ENCODE measurements at regions not wholly inside any gene's neighbourhood (a gene's known extent, or its start where the extent isn't known, plus 50 kb on each side); places are given as distances from the start of the nearest gene placed in this dataset.
A peak's percentile ranks its signal among the peaks of the same experiment; 100 is the strongest.

DNA sequence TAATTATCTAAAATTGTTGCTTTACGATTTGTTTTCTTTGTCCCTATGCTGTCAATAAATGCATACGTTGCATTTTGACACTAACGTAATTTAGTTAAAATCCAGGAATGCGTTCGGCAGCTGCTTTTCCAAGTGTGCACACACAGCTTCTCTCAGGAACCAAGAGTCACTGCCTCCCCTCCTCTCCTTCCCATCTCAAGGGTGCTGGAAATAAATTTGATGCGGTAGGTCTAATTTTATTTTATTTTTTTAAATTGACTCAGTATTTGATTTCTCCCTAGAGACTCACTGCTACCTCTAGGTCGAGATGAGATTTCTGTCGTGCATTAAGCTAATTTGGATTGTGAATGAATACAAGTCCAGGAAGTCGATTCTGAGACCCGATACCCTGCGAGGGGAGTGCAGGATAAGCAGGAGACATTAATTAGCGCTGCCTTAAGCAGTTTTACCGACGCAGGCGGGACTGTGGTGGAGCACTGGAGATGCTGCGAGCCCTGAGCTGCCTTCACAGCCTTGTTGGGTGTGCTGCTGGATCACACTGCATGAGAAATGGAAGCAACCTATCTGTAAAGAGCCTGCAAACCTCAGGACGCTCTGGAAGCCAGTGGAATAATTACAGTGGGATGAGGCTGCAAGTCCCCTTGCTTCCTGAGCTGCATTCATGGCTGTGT is 381.2 kb downstream of the C6orf118 start:
- H3K4me1 Mint-ChIP-seq (ENCODE audit: insufficient read depth, unreplicated experiment): no peaks in the 10 kb centered on the region
- no peak overlapping the region for H3K27ac Mint-ChIP-seq (ENCODE audit: low read depth, unreplicated experiment)
- no peak overlapping the region for H3K4me3 Mint-ChIP-seq (ENCODE audit: unreplicated experiment)
- intact Hi-C loops (cut with micrococcal nuclease): no loop called here
- no peaks in the 10 kb centered on the region for H3K27me3 Mint-ChIP-seq (ENCODE audit: insufficient read depth, unreplicated experiment)
- H3K9me3 Mint-ChIP-seq (ENCODE audit: unreplicated experiment): no peaks in the 10 kb centered on the region
- DNase-seq (ENCODE audit: unreplicated experiment): no peak
- H3K36me3 Mint-ChIP-seq (ENCODE audit: insufficient read depth, unreplicated experiment): no peaks in the 10 kb centered on the region
- TF ChIP-seq, protein P1, sequence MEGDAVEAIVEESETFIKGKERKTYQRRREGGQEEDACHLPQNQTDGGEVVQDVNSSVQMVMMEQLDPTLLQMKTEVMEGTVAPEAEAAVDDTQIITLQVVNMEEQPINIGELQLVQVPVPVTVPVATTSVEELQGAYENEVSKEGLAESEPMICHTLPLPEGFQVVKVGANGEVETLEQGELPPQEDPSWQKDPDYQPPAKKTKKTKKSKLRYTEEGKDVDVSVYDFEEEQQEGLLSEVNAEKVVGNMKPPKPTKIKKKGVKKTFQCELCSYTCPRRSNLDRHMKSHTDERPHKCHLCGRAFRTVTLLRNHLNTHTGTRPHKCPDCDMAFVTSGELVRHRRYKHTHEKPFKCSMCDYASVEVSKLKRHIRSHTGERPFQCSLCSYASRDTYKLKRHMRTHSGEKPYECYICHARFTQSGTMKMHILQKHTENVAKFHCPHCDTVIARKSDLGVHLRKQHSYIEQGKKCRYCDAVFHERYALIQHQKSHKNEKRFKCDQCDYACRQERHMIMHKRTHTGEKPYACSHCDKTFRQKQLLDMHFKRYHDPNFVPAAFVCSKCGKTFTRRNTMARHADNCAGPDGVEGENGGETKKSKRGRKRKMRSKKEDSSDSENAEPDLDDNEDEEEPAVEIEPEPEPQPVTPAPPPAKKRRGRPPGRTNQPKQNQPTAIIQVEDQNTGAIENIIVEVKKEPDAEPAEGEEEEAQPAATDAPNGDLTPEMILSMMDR (IDR thresholded peaks at IDR 0.05; ENCODE audit: unreplicated experiment): no peak
- ChIA-PET POLR2A (interaction anchor here (0.7 to 2.7 kb wide), 4 partner anchors 300 to 1500 kb away, joined by 3 to 13 read pairs (median 6); no protein-coding TSS in a partner anchor), CTCF (interaction anchor here (0.6 to 4.4 kb wide), 21 partner anchors 8 to 1512 kb away, joined by 3 to 43 read pairs (median 4); no protein-coding TSS in a partner anchor)
- no TSS peak for BruUV-seq (replicated peaks)

DNA sequence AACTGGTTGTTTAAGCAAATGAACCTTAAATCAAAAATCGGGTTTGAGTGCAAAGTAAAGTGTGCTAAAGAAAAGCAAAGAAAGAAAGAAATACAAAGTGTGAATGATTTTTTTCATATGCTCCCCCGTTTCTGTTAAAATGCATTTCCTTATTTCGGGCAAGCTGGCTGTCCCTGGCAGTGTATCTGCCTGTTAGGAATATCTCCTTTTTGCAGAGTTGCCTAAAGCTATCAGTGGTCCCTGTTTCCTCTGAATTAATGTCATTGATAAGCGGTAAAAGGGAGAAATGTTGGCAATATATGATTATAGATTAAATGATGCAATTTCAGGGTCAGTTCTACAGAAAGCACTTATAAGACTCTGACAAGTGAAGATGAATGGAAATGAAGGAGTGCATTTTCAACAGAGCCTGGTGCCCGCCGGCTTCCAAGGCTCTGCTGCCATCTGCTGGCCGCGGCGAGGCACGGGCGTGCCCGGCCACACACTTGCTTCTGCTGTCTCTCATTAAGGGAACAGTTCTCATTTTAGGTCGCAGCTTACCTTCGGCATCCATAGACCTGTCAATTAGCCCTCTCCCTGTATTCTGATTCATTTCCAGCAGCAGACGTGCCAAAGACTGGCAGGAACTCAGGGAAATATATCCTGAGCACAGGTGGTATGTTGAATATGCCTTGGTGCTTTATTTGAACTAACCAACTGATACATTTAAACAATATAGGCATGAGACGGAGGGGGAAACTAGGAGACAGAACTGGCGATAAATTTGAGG is 381.9 kb downstream of the C6orf118 start:
- POLR2A ChIA-PET: interaction anchor here (0.7 to 2.7 kb wide), 4 partner anchors 301 to 1500 kb away, joined by 3 to 13 read pairs (median 6); no protein-coding TSS in a partner anchor
- no TSS peak for BruUV-seq (replicated peaks)
- CTCF ChIA-PET: interaction anchor here (0.6 to 4.4 kb wide), 27 partner anchors 9 to 1730 kb away, joined by 3 to 43 read pairs (median 4); no protein-coding TSS in a partner anchor
- intact Hi-C loops (cut with micrococcal nuclease): loop anchor here (1.0 to 2.0 kb wide), 8 partner anchors 304 to 1746 kb away; no protein-coding TSS in a partner anchor
- TF ChIP-seq, protein P1 (IDR thresholded peaks at IDR 0.05; ENCODE audit: unreplicated experiment): peak; percentile 95
- H3K4me3 Mint-ChIP-seq (ENCODE audit: unreplicated experiment): no peak overlapping the region
- no peaks in the 10 kb centered on the region for H3K9me3 Mint-ChIP-seq (ENCODE audit: unreplicated experiment)
- H3K27ac Mint-ChIP-seq (ENCODE audit: low read depth, unreplicated experiment): no peak overlapping the region
- H3K27me3 Mint-ChIP-seq (ENCODE audit: insufficient read depth, unreplicated experiment): no peaks in the 10 kb centered on the region
- H3K4me1 Mint-ChIP-seq (ENCODE audit: insufficient read depth, unreplicated experiment): no peaks in the 10 kb centered on the region
- DNase-seq (ENCODE audit: unreplicated experiment): peak; percentile 62
- H3K36me3 Mint-ChIP-seq (ENCODE audit: insufficient read depth, unreplicated experiment): no peaks in the 10 kb centered on the region

DNA sequence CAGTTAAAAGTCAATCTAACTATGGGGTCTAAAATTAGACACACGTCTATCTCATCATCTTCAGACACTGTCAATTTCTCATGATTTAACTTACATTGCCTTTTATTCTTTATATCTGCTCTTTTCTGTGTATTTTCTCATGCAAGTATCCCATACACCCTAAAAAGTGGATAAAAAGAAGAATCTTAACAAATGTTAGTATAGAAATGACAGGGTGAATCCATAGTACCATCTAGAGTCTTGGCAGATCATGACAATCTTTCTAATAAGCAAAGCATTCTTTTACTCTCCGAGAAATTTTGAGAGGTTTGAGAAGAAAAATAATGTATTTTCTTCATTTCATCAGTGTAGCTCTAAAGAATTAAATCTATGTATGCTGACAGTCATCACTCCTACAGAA is 382.7 kb downstream of the C6orf118 start:
- CTCF ChIA-PET: interaction anchor here (0.6 to 4.4 kb wide), 22 partner anchors 10 to 1729 kb away, joined by 3 to 43 read pairs (median 4); no protein-coding TSS in a partner anchor
- TF ChIP-seq, protein P1 (IDR thresholded peaks at IDR 0.05; ENCODE audit: unreplicated experiment): peak; percentile 34

More for the DNA sequence above, 382.7 kb downstream of the C6orf118 start:
- intact Hi-C loops (cut with micrococcal nuclease): loop anchor here (1.0 to 2.0 kb wide), 8 partner anchors 305 to 1745 kb away; no protein-coding TSS in a partner anchor
- Mint-ChIP-seq H3K27me3 (ENCODE audit: insufficient read depth, unreplicated experiment) (no peaks in the 10 kb centered on the region), H3K4me3 (ENCODE audit: unreplicated experiment) (no peak overlapping the region), H3K4me1 (ENCODE audit: insufficient read depth, unreplicated experiment) (no peaks in the 10 kb centered on the region), H3K27ac (ENCODE audit: low read depth, unreplicated experiment) (no peak overlapping the region), H3K9me3 (ENCODE audit: unreplicated experiment) (no peaks in the 10 kb centered on the region), H3K36me3 (ENCODE audit: insufficient read depth, unreplicated experiment) (no peaks in the 10 kb centered on the region)
- POLR2A ChIA-PET: interaction anchor here (1.5 to 2.7 kb wide), 2 partner anchors 305 to 1499 kb away, joined by 9 to 13 read pairs; no protein-coding TSS in a partner anchor
- no peak for DNase-seq (ENCODE audit: unreplicated experiment)
- BruUV-seq (replicated peaks): no TSS peak
